Liver (tissue), 8 donors: ENCODE measurements at regions not wholly inside any gene's neighbourhood (a gene's known extent, or its start where the extent isn't known, plus 50 kb on each side); places are given as distances from the start of the nearest gene placed in this dataset.

Source experiments
- DNase-seq: peaks from one replicate; pipeline ENCODE4 v3.0.0-alpha.2; 2017; ENCODE audit warnings: low spot score
- H3K27ac ChIP-seq, 2 donors: one replicate each; pipeline ENCODE4 v1.7.0; 2013; ENCODE audit warnings: inconsistent platforms in 2 of 2, low read length in 2 of 2, control low read depth in 1 of 2, low read depth in 1 of 2, mild to moderate bottlenecking in 1 of 2
- H3K27me3 ChIP-seq, 4 donors: one replicate each; pipeline versions ENCODE4 v1.6.1 to v1.7.0; 2013; ENCODE audit warnings: low read length in 3 of 4, inconsistent platforms in 1 of 4, mild to moderate bottlenecking in 1 of 4, moderate library complexity in 1 of 4; ENCODE audit not compliant: control insufficient read depth in 4 of 4, insufficient read depth in 4 of 4
- H3K36me3 ChIP-seq, 4 donors: one replicate each; pipeline versions ENCODE4 v1.6.1 to v1.7.0; 2013; ENCODE audit warnings: low read length in 3 of 4, mild to moderate bottlenecking in 3 of 4, low read depth in 1 of 4, moderate library complexity in 1 of 4; ENCODE audit not compliant: control insufficient read depth in 4 of 4, insufficient read depth in 3 of 4
- H3K4me1 ChIP-seq, 4 donors: one replicate each; pipeline versions ENCODE4 v1.6.1 to v1.7.0; 2013; ENCODE audit warnings: low read length in 3 of 4, mild to moderate bottlenecking in 3 of 4, moderate library complexity in 1 of 4; ENCODE audit not compliant: control insufficient read depth in 4 of 4, insufficient read depth in 4 of 4
- H3K4me3 ChIP-seq, 3 donors: one replicate each; pipeline versions ENCODE4 v1.6.1 to v1.7.0; 2013; ENCODE audit warnings: low read length in 3 of 3, control low read depth in 1 of 3, low read depth in 1 of 3, mild to moderate bottlenecking in 1 of 3
- H3K9ac ChIP-seq, 2 donors: one replicate each; pipeline ENCODE4 v1.7.0; 2013; ENCODE audit warnings: low read length in 2 of 2, mild to moderate bottlenecking in 2 of 2, moderate library complexity in 2 of 2, control low read depth in 1 of 2, low read depth in 1 of 2
- H3K9me3 ChIP-seq, 4 donors: one replicate each; pipeline versions ENCODE4 v1.6.1 to v1.7.0; 2013; ENCODE audit warnings: low read length in 3 of 4; ENCODE audit not compliant: control insufficient read depth in 4 of 4
- ATF3 ChIP-seq: IDR thresholded peaks from 2 replicates; pipeline ENCODE4 v1.6.1; 2016; ENCODE audit warnings: antibody characterized with exemption
- CTCF ChIP-seq: fragments of 150-350 bp; IDR thresholded peaks from 2 replicates; pipeline ENCODE4 v1.5.1; 2017; ENCODE audit warnings: improper control_type of control experiment, low read depth, low read length; ENCODE audit not compliant: missing input control
- FOXA1 ChIP-seq: IDR thresholded peaks from 2 replicates; pipeline ENCODE4 v1.6.1; 2016; ENCODE audit warnings: antibody characterized with exemption
- GABPA ChIP-seq, 2 donors: IDR thresholded peaks in 1 of 2; conservative IDR thresholded peaks in 1 of 2; 2 replicates each; pipeline ENCODE4 v1.6.1; 2016; ENCODE audit warnings: antibody characterized with exemption in 2 of 2, mild to moderate bottlenecking in 1 of 2, moderate library complexity in 1 of 2
- HNF4G ChIP-seq: IDR thresholded peaks from 2 replicates; pipeline ENCODE4 v1.6.1; 2016; ENCODE audit warnings: antibody characterized with exemption
- JUND ChIP-seq, 2 donors: IDR thresholded peaks; 2 replicates each; pipeline ENCODE4 v1.6.1; 2016; ENCODE audit warnings: antibody characterized with exemption in 2 of 2
- NR2F2 ChIP-seq: IDR thresholded peaks from 2 replicates; pipeline ENCODE4 v1.6.1; 2016; ENCODE audit warnings: antibody characterized with exemption
- RAD21 ChIP-seq, 2 donors: IDR thresholded peaks; 2 replicates each; pipeline ENCODE4 v1.6.1; 2016; ENCODE audit warnings: antibody characterized with exemption in 2 of 2, mild to moderate bottlenecking in 2 of 2
- REST ChIP-seq: IDR thresholded peaks from 2 replicates; pipeline ENCODE4 v1.6.1; 2016; ENCODE audit warnings: antibody characterized with exemption, mild to moderate bottlenecking
- RXRA ChIP-seq, 2 donors: IDR thresholded peaks; 2 replicates each; pipeline ENCODE4 v1.6.1; 2017 to 2018; ENCODE audit warnings: antibody characterized with exemption in 2 of 2, mild to moderate bottlenecking in 1 of 2
- TAF1 ChIP-seq: conservative IDR thresholded peaks from 2 replicates; pipeline ENCODE4 v1.6.1; 2016; ENCODE audit warnings: antibody characterized with exemption, mild to moderate bottlenecking
- YY1 ChIP-seq: IDR thresholded peaks from 2 replicates; pipeline ENCODE4 v1.6.1; 2016; ENCODE audit warnings: antibody characterized with exemption, mild to moderate bottlenecking
- WGBS: extraction: QIAGEN DNeasy Blood & Tissue Kit; methylation state at CpG from one replicate; pipeline ENCODE4 v1.1.7; 2013; 5-methylcytosine and 5-hydroxymethylcytosine counted together
- TF ChIP-seq, protein P1 (sequence below): IDR thresholded peaks from 2 replicates; pipeline ENCODE4 v1.6.1; 2016; ENCODE audit warnings: antibody characterized with exemption
- donor health status: healthy.
- donor health status: healthy.
- donor health status: healthy.
- donor health status: healthy.
- donor health status: healthy.

DNA sequence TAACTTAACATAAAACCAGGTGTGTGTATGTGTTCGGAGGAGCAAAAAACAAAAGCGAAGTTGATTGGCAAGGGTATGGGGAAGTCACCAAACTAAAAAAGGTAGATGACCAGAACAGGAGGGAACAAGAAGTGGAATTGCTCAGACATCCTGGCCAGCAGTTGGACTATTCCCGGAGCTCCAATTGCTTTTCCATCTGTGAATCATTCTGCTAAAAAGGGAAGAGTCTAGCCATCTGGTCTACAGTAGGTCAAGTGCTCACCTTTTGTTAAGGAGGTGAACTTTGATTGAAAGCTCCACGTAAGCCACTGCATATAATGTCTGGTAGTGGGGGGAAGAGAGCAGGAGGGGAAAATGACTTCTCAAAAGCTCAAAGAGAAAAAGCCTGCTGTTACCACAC, 50.0 kb upstream of the BET1 start:
- Histone ChIP-seq H3K9ac (no peak overlapping the region), H3K27me3 (peaks cover 0 to 3% (median 1%) of the 10 kb centered on the region in 4 donors), H3K4me3 (no peak overlapping the region), H3K9me3 (peaks cover 0 to 7% (median 2%) of the 10 kb centered on the region in 4 donors), H3K4me1 (peaks cover 0 to 6% (median 2%) of the 10 kb centered on the region in 4 donors), H3K36me3 (no peaks in the 10 kb centered on the region), H3K27ac (no peak overlapping the region)
- no peak for TF ChIP-seq ATF3
- no peak for TF ChIP-seq HNF4G
- TF ChIP-seq, protein P1, sequence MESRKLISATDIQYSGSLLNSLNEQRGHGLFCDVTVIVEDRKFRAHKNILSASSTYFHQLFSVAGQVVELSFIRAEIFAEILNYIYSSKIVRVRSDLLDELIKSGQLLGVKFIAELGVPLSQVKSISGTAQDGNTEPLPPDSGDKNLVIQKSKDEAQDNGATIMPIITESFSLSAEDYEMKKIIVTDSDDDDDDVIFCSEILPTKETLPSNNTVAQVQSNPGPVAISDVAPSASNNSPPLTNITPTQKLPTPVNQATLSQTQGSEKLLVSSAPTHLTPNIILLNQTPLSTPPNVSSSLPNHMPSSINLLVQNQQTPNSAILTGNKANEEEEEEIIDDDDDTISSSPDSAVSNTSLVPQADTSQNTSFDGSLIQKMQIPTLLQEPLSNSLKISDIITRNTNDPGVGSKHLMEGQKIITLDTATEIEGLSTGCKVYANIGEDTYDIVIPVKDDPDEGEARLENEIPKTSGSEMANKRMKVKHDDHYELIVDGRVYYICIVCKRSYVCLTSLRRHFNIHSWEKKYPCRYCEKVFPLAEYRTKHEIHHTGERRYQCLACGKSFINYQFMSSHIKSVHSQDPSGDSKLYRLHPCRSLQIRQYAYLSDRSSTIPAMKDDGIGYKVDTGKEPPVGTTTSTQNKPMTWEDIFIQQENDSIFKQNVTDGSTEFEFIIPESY: no peak
- 64% methylated on average over 4 of the region's 4 CpGs for WGBS
- no peak for DNase-seq

DNA sequence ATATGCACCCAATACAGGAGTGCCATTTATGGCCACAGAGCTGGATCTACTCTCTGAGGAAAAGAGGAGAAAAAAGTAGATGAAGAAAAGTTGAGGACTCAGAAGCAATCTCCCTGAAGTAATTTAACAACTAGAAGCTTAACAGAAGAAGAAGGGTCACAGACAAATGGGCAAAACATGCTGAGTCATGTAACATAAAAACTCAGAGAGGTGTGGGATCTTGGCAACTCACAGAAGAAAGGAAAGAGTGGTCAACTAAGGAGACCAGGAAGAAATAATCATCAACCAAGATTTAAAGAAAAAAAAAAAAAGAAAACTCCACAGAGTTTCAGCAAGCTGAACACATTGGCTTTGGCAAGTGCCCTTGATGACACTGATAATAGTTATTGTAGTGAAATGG, 51.8 kb upstream of the BET1 start:
- no peak for DNase-seq
- Histone ChIP-seq H3K36me3 (no peaks in the 10 kb centered on the region), H3K9me3 (peaks cover 0 to 7% (median 2%) of the 10 kb centered on the region in 4 donors), H3K9ac (no peak overlapping the region), H3K4me1 (peaks cover 0 to 6% (median 2%) of the 10 kb centered on the region in 4 donors), H3K27me3 (peaks cover 0 to 4% (median 1%) of the 10 kb centered on the region in 4 donors), H3K4me3 (no peak overlapping the region), H3K27ac (no peak overlapping the region)
- no peak for TF ChIP-seq CTCF
- TF ChIP-seq RXRA (IDR thresholded peaks at IDR 0.05): no peak
- no peak for TF ChIP-seq ATF3
- no peak for TF ChIP-seq FOXA1
- no peak for TF ChIP-seq GABPA (IDR thresholded peaks at IDR 0.05 in 1 of 2, conservative IDR thresholded peaks at IDR 0.05 in 1 of 2)
- no peak for TF ChIP-seq RAD21 (IDR thresholded peaks at IDR 0.05)
- TF ChIP-seq JUND (IDR thresholded peaks at IDR 0.05): no peak
- TF ChIP-seq TAF1: no peak
- no peak for TF ChIP-seq YY1
- no peak for TF ChIP-seq REST
- no peak for TF ChIP-seq NR2F2
- TF ChIP-seq, protein P1: no peak
